CD4-positive, CD25-positive, alpha-beta regulatory T cell (primary cell): ENCODE measurements at regions not wholly inside any gene's neighbourhood (a gene's known extent, or its start where the extent isn't known, plus 50 kb on each side); places are given as distances from the start of the nearest gene placed in this dataset.
"Not testable (repeated sequence)": the region's sequence is repeated elsewhere in the genome, so short reads cannot be mapped to it uniquely, and the experiment has no call there.

ENCODE experiments used
- ATAC-seq, 2 donors: fragments of 150-1000 bp; cut with Tn5 transposase; one replicate each; pipeline ENCODE4 v1.10.0; 2021; ENCODE audit warnings: low read depth in 2 of 2, moderate number of reproducible peaks in 2 of 2, moderate library complexity in 1 of 2
- DNase-seq, 3 donors: peaks; one replicate each; pipeline versions ENCODE4 v3.0.0 to v3.0.0-alpha.2; 2012 to 2022; ENCODE audit warnings: mixed read lengths in 1 of 3
- H3K27ac ChIP-seq: one replicate; pipeline ENCODE4 v1.7.0; 2013; ENCODE audit warnings: mild to moderate bottlenecking, low read length; ENCODE audit not compliant: insufficient read depth, poor library complexity, severe bottlenecking
- H3K27me3 ChIP-seq: one replicate; pipeline ENCODE4 v1.7.0; 2013; ENCODE audit warnings: low read length; ENCODE audit not compliant: control insufficient read depth, insufficient read depth
- H3K36me3 ChIP-seq: one replicate; pipeline ENCODE4 v1.7.0; 2013; ENCODE audit warnings: mild to moderate bottlenecking, low read length, moderate library complexity; ENCODE audit not compliant: control insufficient read depth, insufficient read depth
- H3K4me1 ChIP-seq: 2 replicates; pipeline ENCODE4 v1.7.0; 2013; ENCODE audit warnings: mild to moderate bottlenecking, low read length; ENCODE audit not compliant: insufficient read depth, control insufficient read depth, poor library complexity, severe bottlenecking
- H3K4me3 ChIP-seq: one replicate; pipeline ENCODE4 v1.7.0; 2013; ENCODE audit warnings: low read depth, mild to moderate bottlenecking, low read length, moderate library complexity
- H3K9me3 ChIP-seq, 2 experiments: 1 replicate in 1 of 2; 2 replicates in 1 of 2; pipeline ENCODE4 v1.7.0; 2013; ENCODE audit warnings: low read length in 2 of 2, mild to moderate bottlenecking in 1 of 2, moderate library complexity in 1 of 2; ENCODE audit not compliant: control insufficient read depth in 2 of 2
- H3K27ac Mint-ChIP-seq, 3 donors: one replicate each; pipeline ENCODE4 v1.8.0; 2020 to 2022; ENCODE audit warnings: mild to moderate bottlenecking in 3 of 3, mixed read lengths in 3 of 3, moderate library complexity in 2 of 3
- H3K27me3 Mint-ChIP-seq: one replicate; pipeline ENCODE4 v1.8.0; 2022; ENCODE audit warnings: mild to moderate bottlenecking, mixed read lengths
- H3K36me3 Mint-ChIP-seq: one replicate; pipeline ENCODE4 v1.8.0; 2020; ENCODE audit warnings: mixed read lengths
- H3K4me1 Mint-ChIP-seq, 4 donors: one replicate each; pipeline ENCODE4 v1.8.0; 2020 to 2022; ENCODE audit warnings: mixed read lengths in 4 of 4, mild to moderate bottlenecking in 1 of 4
- H3K4me3 Mint-ChIP-seq, 4 donors: one replicate each; pipeline ENCODE4 v1.8.0; 2020 to 2022; ENCODE audit warnings: mild to moderate bottlenecking in 4 of 4, mixed read lengths in 4 of 4, moderate library complexity in 3 of 4
- H3K9me3 Mint-ChIP-seq, 7 donors: one replicate each; pipeline ENCODE4 v1.8.0; 2020 to 2022; ENCODE audit warnings: mixed read lengths in 7 of 7, mild to moderate bottlenecking in 3 of 7, moderate library complexity in 2 of 7

DNA sequence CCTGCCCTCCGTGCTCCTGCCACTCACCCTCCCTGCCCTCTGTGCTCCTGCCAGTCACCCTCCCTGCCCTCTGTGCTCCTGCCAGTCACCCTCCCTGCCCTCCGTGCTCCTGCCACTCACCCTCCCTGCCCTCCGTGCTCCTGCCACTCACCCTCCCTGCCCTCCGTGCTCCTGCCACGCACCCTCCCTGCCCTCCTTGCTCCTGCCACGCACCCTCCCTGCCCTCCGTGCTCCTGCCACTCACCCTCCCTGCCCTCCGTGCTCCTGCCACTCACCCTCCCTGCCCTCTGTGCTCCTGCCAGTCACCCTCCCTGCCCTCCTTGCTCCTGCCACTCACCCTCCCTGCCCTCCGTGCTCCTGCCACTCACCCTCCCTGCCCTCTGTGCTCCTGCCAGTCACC is 145.4 kb upstream of the ZNF469 start:
- not testable (repeated sequence) for H3K9me3 Mint-ChIP-seq

GRCh38 chr16:88237761-88238415 is 144.9 kb upstream of the ZNF469 start:
- H3K27me3 ChIP-seq, H3K36me3 Mint-ChIP-seq, H3K4me3 ChIP-seq, H3K9me3 ChIP-seq, H3K36me3 ChIP-seq, H3K27ac ChIP-seq, H3K4me3 Mint-ChIP-seq, H3K27ac Mint-ChIP-seq, H3K27me3 Mint-ChIP-seq, ATAC-seq, DNase-seq, H3K9me3 Mint-ChIP-seq, H3K4me1 Mint-ChIP-seq, H3K4me1 ChIP-seq: not testable (repeated sequence)

More for the DNA sequence above, 145.4 kb upstream of the ZNF469 start:
- not testable (repeated sequence) for H3K9me3 ChIP-seq, H3K27ac Mint-ChIP-seq, H3K36me3 Mint-ChIP-seq, DNase-seq, H3K27ac ChIP-seq, H3K4me1 Mint-ChIP-seq, H3K27me3 Mint-ChIP-seq, H3K4me3 ChIP-seq, H3K4me3 Mint-ChIP-seq, H3K27me3 ChIP-seq, ATAC-seq, H3K36me3 ChIP-seq, H3K4me1 ChIP-seq

DNA sequence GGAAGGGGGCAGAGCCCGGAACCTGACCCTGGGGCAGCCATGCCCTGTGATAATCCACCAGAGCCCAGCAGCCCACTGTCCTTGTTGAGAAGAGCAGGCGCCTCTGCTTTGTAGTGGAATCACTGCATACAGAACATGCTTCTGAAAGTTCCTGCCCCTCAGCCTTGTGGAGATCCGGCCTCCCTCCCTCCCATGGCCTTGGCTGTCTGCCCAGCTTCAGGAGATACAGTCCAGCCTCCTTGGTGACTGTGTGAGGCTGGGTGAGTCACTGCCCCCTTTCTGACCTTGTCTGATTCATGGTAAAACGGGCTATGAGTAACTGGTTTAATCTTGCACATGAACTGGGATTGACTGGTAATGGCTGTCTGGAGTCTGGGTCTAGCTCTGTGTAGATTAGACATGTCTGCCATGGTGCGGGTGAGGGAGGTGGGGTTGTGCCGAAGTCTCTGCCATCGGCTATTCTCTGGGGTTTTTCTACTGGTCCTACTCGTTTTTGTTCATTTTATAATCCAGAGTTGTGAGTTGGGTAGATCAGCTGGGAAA is 144.0 kb upstream of the ZNF469 start:
- not testable (repeated sequence) for DNase-seq, H3K4me1 Mint-ChIP-seq, H3K36me3 Mint-ChIP-seq, H3K36me3 ChIP-seq, H3K9me3 Mint-ChIP-seq, H3K4me3 ChIP-seq, H3K27ac Mint-ChIP-seq, H3K27me3 ChIP-seq, H3K27ac ChIP-seq, H3K4me1 ChIP-seq, H3K4me3 Mint-ChIP-seq, H3K9me3 ChIP-seq, H3K27me3 Mint-ChIP-seq
- peak; percentile 29 to 52 for ATAC-seq

DNA sequence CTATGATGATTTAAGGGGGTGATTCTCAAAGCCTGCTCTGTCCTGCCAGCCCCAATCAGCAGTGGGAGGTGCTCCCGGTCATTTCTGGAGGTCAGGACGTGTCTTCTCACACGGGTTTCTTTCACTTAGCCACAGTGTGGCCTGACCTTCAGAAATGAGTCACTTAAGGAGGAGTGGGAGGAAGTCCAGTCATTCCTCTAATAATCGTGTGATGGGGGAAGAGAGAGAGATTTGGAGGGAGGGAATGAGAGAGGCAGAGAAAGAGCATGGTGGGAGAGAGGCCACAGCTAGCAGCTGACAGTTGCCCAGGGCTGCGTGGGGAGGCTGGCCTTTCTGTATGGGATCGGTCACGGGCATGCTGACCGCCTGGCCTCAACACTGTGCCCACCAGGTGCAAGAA is 142.6 kb upstream of the ZNF469 start:
- H3K9me3 Mint-ChIP-seq, H3K36me3 ChIP-seq, H3K27me3 Mint-ChIP-seq, H3K4me1 Mint-ChIP-seq, DNase-seq, H3K4me3 Mint-ChIP-seq, H3K4me1 ChIP-seq, ATAC-seq, H3K36me3 Mint-ChIP-seq, H3K27ac ChIP-seq, H3K27ac Mint-ChIP-seq, H3K27me3 ChIP-seq, H3K4me3 ChIP-seq, H3K9me3 ChIP-seq: not testable (repeated sequence)

- H3K27ac ChIP-seq, H3K36me3 Mint-ChIP-seq, H3K9me3 ChIP-seq, H3K4me1 ChIP-seq, H3K9me3 Mint-ChIP-seq, H3K4me3 ChIP-seq, H3K27ac Mint-ChIP-seq, DNase-seq, ATAC-seq, H3K27me3 ChIP-seq, H3K4me1 Mint-ChIP-seq, H3K36me3 ChIP-seq, H3K4me3 Mint-ChIP-seq, H3K27me3 Mint-ChIP-seq: not testable (repeated sequence)
Observed at GRCh38 chr16:88240776-88241175, 142.0 kb upstream of the ZNF469 start.

DNA sequence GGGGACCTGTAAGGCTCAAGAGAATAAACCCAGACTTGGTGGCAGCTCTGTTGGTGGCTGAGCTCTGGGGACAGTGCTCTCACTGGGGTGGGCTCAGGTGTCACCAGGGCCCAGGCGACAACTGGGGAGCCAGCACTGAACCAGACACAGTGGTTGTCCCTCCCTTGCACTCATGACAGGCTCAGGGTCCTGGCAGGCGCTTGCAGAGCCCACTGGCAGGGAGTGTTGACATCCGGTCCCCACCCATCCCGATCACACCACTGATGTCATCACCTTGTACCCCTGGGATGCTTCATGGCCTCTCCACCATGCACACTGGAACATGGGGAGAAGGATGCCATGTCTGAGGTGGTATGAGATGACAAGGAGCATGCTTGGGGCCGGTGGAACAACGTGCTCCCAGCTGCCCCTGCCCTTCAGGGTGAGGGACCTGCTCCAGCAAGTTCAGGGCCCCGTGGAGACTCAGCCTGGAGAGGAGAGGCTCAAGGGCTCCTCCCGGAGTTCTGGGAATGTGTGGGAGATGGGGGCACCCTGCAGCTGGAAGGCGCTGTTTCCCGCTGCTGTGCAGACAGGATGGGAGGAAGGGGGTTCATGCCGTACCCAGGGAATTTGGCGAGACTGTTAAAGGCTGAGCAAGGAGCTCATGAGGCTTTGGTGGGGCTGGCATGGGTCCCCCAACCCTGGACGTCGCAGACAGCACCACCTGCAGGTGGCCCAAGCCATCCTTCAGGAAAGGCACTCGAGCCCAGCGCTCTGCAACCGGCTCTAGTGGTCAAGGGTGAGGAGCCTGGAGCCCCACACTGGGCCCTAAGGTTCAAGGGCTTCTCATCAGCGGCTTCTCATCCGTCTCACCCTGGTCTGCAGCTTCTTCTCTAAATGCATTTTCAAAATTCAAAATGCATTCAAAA is 141.1 kb upstream of the ZNF469 start:
- H3K36me3 ChIP-seq, H3K27ac Mint-ChIP-seq: not testable (repeated sequence)

DNA sequence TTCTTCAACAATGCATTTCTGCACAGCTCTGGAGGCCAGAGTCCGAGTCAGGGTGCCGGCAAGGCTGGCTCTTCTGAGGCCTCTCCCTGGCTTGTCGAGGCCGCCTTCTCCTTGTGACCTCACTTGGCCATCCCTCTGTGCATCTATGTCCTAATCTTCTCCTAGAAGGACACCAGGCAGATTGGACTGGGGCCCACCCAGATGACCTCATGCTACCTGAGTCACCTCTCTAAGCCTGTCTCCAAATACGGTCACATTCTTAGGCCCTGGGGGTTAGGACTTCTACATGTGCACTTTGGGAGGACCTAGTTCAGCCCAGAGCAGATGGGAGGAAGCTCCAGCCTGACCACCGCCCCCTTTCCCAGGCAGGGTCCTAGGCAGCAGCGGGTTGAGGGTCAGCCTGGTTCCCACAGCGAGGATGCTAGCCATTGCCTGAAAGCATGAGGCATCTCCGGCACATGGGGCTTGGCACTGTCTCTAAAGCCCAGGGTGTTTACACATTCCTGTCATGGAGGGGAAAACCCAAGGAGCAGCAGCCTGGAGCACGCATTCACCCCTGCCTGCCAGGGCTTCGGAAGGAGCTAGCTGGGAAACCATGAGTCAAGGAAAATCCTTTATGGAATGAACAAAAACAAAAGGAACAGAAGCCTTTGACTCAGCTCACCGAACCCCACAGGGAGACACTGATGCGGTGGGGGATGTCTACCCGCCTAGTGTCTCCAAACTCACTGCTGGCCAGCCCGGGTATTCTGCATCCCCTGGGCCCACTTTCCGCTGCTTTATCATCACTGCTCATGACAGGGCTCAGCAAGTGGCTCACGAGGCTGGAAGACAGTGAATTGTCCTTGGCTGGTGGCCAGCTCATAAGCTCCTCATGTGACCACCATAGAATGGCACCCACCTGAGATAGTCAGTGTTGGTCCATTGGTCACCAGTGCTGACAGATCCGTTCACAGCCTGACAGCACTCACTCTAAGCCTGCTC is 140.2 kb upstream of the ZNF469 start:
- not testable (repeated sequence) for H3K27me3 Mint-ChIP-seq, H3K9me3 Mint-ChIP-seq, H3K27me3 ChIP-seq, H3K4me3 Mint-ChIP-seq, H3K4me3 ChIP-seq, H3K36me3 ChIP-seq, H3K9me3 ChIP-seq, ATAC-seq, H3K36me3 Mint-ChIP-seq, H3K27ac Mint-ChIP-seq, H3K4me1 Mint-ChIP-seq, DNase-seq, H3K27ac ChIP-seq, H3K4me1 ChIP-seq

More for the DNA sequence above, 141.1 kb upstream of the ZNF469 start:
- not testable (repeated sequence) for H3K27ac ChIP-seq, H3K27me3 Mint-ChIP-seq, H3K9me3 ChIP-seq, H3K9me3 Mint-ChIP-seq, H3K27me3 ChIP-seq, H3K36me3 Mint-ChIP-seq, DNase-seq, ATAC-seq, H3K4me3 Mint-ChIP-seq, H3K4me1 Mint-ChIP-seq, H3K4me1 ChIP-seq, H3K4me3 ChIP-seq
